ENCODE measurements at regions not wholly inside any gene's neighbourhood (a gene's known extent, or its start where the extent isn't known, plus 50 kb on each side); places are given as distances from the start of the nearest gene placed in this dataset.

DNA sequence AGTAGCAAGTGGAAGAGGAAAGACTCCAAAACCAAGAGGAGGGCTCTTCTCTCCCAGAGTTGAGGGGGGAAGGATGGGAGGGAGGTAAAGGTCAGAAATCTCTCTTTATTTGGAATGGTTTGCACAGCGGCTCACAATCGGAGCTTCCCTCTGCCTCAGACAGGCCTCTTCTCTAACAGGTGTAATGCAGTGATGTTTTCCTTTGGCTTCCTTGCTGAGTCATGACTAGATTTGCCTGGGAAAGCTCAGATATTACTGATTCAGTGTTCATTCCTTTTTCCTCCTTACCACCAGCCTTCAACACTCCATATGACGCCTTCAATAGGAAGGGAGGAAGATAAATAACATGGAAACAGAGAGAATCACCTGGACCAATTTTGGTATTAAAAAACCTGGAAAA, 136.6 kb downstream of the RNF152 start:
- no peak overlapping the region for H3K4me3 ChIP-seq (ENCODE audit: low read depth, low read length)
- TF ChIP-seq, protein P1, sequence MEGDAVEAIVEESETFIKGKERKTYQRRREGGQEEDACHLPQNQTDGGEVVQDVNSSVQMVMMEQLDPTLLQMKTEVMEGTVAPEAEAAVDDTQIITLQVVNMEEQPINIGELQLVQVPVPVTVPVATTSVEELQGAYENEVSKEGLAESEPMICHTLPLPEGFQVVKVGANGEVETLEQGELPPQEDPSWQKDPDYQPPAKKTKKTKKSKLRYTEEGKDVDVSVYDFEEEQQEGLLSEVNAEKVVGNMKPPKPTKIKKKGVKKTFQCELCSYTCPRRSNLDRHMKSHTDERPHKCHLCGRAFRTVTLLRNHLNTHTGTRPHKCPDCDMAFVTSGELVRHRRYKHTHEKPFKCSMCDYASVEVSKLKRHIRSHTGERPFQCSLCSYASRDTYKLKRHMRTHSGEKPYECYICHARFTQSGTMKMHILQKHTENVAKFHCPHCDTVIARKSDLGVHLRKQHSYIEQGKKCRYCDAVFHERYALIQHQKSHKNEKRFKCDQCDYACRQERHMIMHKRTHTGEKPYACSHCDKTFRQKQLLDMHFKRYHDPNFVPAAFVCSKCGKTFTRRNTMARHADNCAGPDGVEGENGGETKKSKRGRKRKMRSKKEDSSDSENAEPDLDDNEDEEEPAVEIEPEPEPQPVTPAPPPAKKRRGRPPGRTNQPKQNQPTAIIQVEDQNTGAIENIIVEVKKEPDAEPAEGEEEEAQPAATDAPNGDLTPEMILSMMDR (IDR thresholded peaks at IDR 0.05; ENCODE audit: low read depth, low read length): no peak

DNA sequence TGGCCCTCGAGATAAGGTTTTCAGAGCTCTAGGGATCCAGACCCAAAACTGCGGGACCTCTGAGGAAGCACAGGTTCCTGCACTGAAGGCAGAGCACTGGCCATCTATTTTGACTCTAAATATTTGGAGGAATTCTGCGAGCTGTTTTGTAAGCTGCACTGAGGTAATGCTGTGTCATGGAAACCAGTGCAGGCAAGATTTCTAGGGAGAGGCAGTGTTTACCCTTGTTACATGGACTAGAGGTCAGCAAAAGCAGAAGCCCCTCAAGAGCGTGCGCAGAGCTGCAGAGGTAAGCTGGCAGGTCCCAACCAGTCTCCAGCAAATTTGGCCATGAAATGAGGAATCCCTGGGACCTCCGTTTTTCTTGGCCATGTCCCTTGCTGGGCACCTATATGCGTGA, 137.3 kb downstream of the RNF152 start:
- TF ChIP-seq, protein P1 (IDR thresholded peaks at IDR 0.05; ENCODE audit: low read depth, low read length): no peak

DNA sequence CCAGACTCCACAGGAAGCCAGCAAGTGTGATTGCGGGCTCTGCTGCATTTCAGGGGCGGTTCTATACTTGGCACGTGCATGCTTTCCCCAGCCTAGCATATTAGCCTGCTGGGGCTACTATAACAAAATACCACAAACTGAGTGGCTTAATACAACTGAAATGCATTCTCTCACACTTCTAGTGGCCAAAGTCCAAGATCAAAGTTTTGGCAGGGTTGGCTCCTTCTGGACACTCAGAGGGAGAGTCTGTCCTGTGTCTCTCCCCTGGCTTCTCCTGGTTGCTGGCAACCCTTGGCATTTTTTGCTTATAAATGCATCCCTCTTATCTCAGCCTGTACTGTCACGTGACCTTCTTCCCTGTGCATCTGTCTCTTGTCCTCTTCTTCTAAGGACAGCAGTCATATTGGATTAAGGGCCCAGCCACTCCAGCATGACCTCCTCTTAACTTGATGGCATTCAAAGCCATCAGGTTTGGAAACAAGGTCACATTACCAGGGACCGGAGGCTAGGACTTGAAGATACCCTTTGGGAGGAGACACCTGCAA, 138.7 kb downstream of the RNF152 start:
- TF ChIP-seq, protein P1 (IDR thresholded peaks at IDR 0.05; ENCODE audit: low read depth, low read length): no peak
- no peak overlapping the region for H3K4me3 ChIP-seq (ENCODE audit: low read depth, low read length)

More for the DNA sequence above, 137.3 kb downstream of the RNF152 start:
- no peak overlapping the region for H3K4me3 ChIP-seq (ENCODE audit: low read depth, low read length)

DNA sequence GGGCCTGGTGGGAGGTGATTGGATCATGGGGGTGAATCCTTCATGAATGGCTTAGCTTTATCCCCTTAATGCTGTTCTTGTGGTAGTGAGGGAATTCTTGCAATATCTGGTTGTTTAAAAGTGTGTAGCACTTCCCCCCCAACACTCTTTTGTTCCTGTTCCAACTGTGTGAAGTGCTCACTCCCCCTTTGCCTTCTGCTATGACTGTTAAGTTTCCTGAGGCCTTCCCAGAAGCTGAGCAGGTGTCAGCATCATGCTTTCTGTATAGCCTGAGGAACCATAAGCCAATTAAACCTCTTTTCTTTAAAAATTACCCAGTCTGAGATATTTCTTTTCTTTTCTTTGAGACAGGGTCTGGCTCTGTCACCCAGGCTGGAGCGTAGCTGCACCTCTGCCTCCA, 139.4 kb downstream of the RNF152 start:
- H3K4me3 ChIP-seq (ENCODE audit: low read depth, low read length): no peak overlapping the region
- TF ChIP-seq, protein P1 (IDR thresholded peaks at IDR 0.05; ENCODE audit: low read depth, low read length): no peak

DNA sequence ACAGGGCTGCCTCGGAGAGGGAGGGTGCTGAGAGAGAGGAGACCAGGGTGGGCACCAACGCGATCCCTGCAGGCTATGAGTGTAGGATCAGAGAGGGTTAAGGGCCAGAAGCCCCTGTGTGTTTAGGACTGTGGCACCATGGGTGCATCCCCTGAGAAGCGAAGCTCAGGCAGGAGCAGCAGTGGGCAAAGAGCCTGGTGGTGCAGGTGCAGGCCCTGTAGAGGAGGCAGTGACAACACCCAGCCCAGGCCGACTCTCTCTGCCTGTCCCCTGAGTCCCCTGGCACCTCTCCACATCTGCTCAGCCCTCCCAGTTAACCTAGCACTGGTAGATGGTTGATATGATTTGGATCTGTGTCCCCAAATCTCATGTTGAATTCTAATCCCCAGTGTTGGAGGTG, 139.8 kb downstream of the RNF152 start:
- H3K4me3 ChIP-seq (ENCODE audit: low read depth, low read length): no peak overlapping the region
- TF ChIP-seq, protein P1 (IDR thresholded peaks at IDR 0.05; ENCODE audit: low read depth, low read length): no peak

DNA sequence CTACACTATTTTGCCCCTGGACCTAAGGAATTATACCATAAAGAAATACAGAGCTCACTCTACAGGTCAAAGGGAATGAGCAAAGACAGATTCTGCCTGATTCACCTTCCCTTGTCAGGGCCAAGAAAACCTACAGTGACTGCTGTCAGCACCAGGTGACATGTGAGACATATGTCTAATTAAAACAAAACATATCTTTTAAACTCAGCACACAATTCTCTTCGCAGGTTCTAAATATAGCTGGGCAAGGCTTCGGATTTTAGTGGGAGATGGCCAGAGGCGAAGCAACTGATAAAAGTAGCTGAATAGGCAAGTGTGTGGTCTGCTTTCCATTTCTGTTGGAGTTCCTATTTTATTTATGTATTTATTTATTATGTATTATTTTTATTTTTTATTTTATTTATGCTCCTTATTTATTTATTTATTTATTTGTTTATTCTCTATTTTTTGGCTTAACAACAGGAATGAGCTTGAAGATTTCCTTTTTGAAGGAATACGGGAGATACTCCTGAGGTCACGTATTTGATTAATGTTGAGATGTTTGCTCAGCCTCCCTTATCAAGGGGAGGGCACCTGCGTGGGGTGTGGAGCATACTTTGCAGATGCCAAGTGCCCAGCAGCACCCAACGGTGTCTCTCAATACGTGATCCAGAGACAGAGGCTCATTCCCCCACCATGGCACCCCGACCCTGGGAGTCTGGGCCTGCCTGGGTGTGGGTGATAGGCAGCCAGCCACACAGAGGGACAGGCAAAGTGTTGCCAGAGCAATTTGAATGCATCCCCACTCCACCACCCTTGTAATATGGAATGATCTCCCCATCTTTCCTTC, 141.8 kb downstream of the RNF152 start:
- TF ChIP-seq, protein P1 (IDR thresholded peaks at IDR 0.05; ENCODE audit: low read depth, low read length): no peak

DNA sequence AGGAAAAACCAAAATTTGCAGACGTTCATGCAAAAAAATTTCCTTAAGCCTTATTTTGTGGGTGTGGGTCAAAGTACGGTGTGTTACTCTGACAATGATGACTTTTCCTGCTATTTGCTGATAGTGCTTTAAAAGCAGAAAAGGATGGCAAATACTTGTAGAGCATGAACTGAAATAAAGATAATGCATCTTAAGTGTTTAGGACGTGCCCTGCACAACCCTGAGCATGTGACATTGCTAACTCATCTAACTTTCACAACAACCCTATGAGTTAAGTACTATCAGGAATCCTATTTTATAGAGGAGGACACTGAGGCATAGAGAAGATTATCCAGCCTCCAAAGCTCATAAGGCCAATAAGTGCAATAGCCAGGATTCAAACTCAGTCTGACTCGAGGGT, 143.3 kb downstream of the RNF152 start:
- TF ChIP-seq, protein P1 (IDR thresholded peaks at IDR 0.05; ENCODE audit: low read depth, low read length): no peak

More for the DNA sequence above, 141.8 kb downstream of the RNF152 start:
- no peak overlapping the region for H3K4me3 ChIP-seq (ENCODE audit: low read depth, low read length)

More for the DNA sequence above, 143.3 kb downstream of the RNF152 start:
- H3K4me3 ChIP-seq (ENCODE audit: low read depth, low read length): no peak overlapping the region

Data from WI38 (cell line).